HEK293 (cell line): ENCODE measurements at regions not wholly inside any gene's neighbourhood (a gene's known extent, or its start where the extent isn't known, plus 50 kb on each side); places are given as distances from the start of the nearest gene placed in this dataset.

Experiments
- CTCF ChIA-PET: fragments of 350-600 bp; formaldehyde crosslinking; extraction: SDS; loops from one replicate; lab custom pipeline; 2021; ENCODE audit warnings: antibody characterized with exemption; lab: Yijun Ruan, JAX
- POLR2A ChIA-PET: fragments of 300-600 bp; formaldehyde crosslinking; extraction: SDS; loops from one replicate; lab custom pipeline; 2020; ENCODE audit warnings: antibody characterized with exemption, inconsistent platforms; lab: Yijun Ruan, JAX
- H3K27ac ChIP-seq: fragments of 200-500 bp; sonication (Bioruptor generic); 2 replicates; pipeline ENCODE4 v1.5.1; 2014; ENCODE audit warnings: low read depth, low read length, control low read depth, inconsistent platforms; ENCODE audit errors: extremely low read depth
- H3K36me3 ChIP-seq, 2 experiments: fragments of 200-500 bp in 1 of 2; sonication (Bioruptor generic) in 1 of 2; 1 replicate in 1 of 2; 2 replicates in 1 of 2; pipeline ENCODE4 v1.5.1; 2014 to 2017; ENCODE audit warnings: inconsistent platforms in 2 of 2, low read length in 2 of 2; ENCODE audit not compliant: control insufficient read depth in 2 of 2, insufficient read depth in 1 of 2
- H3K4me1 ChIP-seq: fragments of 200-500 bp; sonication (Bioruptor generic); 2 replicates; pipeline ENCODE4 v1.5.1; 2014; ENCODE audit warnings: mild to moderate bottlenecking, low read length, inconsistent platforms; ENCODE audit not compliant: control insufficient read depth, insufficient read depth
- H3K4me3 ChIP-seq: 2 replicates; pipeline ENCODE4 v1.5.1; 2011; ENCODE audit warnings: low read depth, mild to moderate bottlenecking, control low read depth, low read length, moderate library complexity
- H3K9me3 ChIP-seq: fragments of 200-500 bp; sonication (Bioruptor generic); 2 replicates; pipeline ENCODE4 v1.5.1; 2014; ENCODE audit warnings: low read depth, low read length, inconsistent platforms; ENCODE audit not compliant: control insufficient read depth, insufficient read depth
- KLF9 ChIP-seq: fragments of 450-650 bp; formaldehyde crosslinking; IDR thresholded peaks from 2 replicates; pipeline ENCODE4 v1.5.1; 2016; ENCODE audit warnings: missing biosample characterization, missing genetic modification characterization, low read depth
- RBAK ChIP-seq: fragments of 450-650 bp; formaldehyde crosslinking; IDR thresholded peaks from 2 replicates; pipeline ENCODE4 v1.5.1; 2016; ENCODE audit warnings: missing biosample characterization, missing genetic modification characterization
- SALL2 ChIP-seq: fragments of 450-650 bp; formaldehyde crosslinking; IDR thresholded peaks from 2 replicates; pipeline ENCODE4 v1.5.0; 2017; ENCODE audit warnings: missing biosample characterization, mild to moderate bottlenecking, missing genetic modification characterization, borderline replicate concordance
- SCRT2 ChIP-seq: fragments of 450-650 bp; formaldehyde crosslinking; IDR thresholded peaks from 2 replicates; pipeline ENCODE4 v1.5.1; 2016; ENCODE audit warnings: missing biosample characterization, missing genetic modification characterization
- ZBTB8A ChIP-seq: fragments of 450-650 bp; formaldehyde crosslinking; IDR thresholded peaks from 2 replicates; pipeline ENCODE4 v1.5.1; 2016; ENCODE audit warnings: missing biosample characterization, missing genetic modification characterization
- ZFP69B ChIP-seq: fragments of 450-650 bp; formaldehyde crosslinking; IDR thresholded peaks from 2 replicates; pipeline ENCODE4 v1.5.1; 2016; ENCODE audit warnings: missing biosample characterization, missing genetic modification characterization
- ZNF112 ChIP-seq: fragments of 450-650 bp; formaldehyde crosslinking; IDR thresholded peaks from 2 replicates; pipeline ENCODE4 v1.5.0; 2017; ENCODE audit warnings: missing biosample characterization, missing genetic modification characterization
- ZNF155 ChIP-seq: fragments of 450-650 bp; formaldehyde crosslinking; IDR thresholded peaks from 2 replicates; pipeline ENCODE4 v1.5.1; 2016; ENCODE audit warnings: missing biosample characterization, missing genetic modification characterization
- ZNF16 ChIP-seq: fragments of 450-650 bp; formaldehyde crosslinking; IDR thresholded peaks from 2 replicates; pipeline ENCODE4 v1.5.1; 2016; ENCODE audit warnings: low read depth, missing biosample characterization, missing genetic modification characterization
- ZNF19 ChIP-seq: fragments of 450-650 bp; formaldehyde crosslinking; IDR thresholded peaks from 2 replicates; pipeline ENCODE4; 2016; ENCODE audit warnings: missing biosample characterization, missing genetic modification characterization, low read depth
- ZNF202 ChIP-seq: fragments of 450-650 bp; formaldehyde crosslinking; IDR thresholded peaks from 2 replicates; pipeline ENCODE4 v1.5.1; 2016; ENCODE audit warnings: missing biosample characterization, missing genetic modification characterization, borderline replicate concordance
- ZNF211 ChIP-seq: fragments of 450-650 bp; formaldehyde crosslinking; IDR thresholded peaks from 2 replicates; pipeline ENCODE4 v1.5.1; 2016; ENCODE audit warnings: low read depth, missing biosample characterization, missing genetic modification characterization
- ZNF223 ChIP-seq: fragments of 450-650 bp; formaldehyde crosslinking; IDR thresholded peaks from 2 replicates; pipeline ENCODE4 v1.5.1; 2016; ENCODE audit warnings: missing biosample characterization, missing genetic modification characterization
- ZNF248 ChIP-seq: fragments of 450-650 bp; formaldehyde crosslinking; IDR thresholded peaks from 2 replicates; pipeline ENCODE4 v1.5.1; 2017; ENCODE audit warnings: missing biosample characterization, missing genetic modification characterization
- ZNF324 ChIP-seq: fragments of 450-650 bp; formaldehyde crosslinking; IDR thresholded peaks from 2 replicates; pipeline ENCODE4 v1.5.1; 2016; ENCODE audit warnings: missing biosample characterization, missing genetic modification characterization
- ZNF335 ChIP-seq: fragments of 450-650 bp; formaldehyde crosslinking; conservative IDR thresholded peaks from 2 replicates; pipeline ENCODE4 v1.5.1; 2016; ENCODE audit warnings: missing biosample characterization, missing genetic modification characterization
- ZNF391 ChIP-seq: fragments of 450-650 bp; formaldehyde crosslinking; IDR thresholded peaks from 2 replicates; pipeline ENCODE4 v1.5.1; 2016; ENCODE audit warnings: low read depth, missing biosample characterization, missing genetic modification characterization, borderline replicate concordance
- ZNF404 ChIP-seq: fragments of 450-650 bp; formaldehyde crosslinking; IDR thresholded peaks from 2 replicates; pipeline ENCODE4 v1.5.1; 2017; ENCODE audit warnings: missing biosample characterization, missing genetic modification characterization
- ZNF426 ChIP-seq: fragments of 450-650 bp; formaldehyde crosslinking; IDR thresholded peaks from 2 replicates; pipeline ENCODE4 v1.5.1; 2017; ENCODE audit warnings: missing biosample characterization, missing genetic modification characterization, mild to moderate bottlenecking, inconsistent platforms, moderate library complexity
- ZNF521 ChIP-seq: fragments of 450-650 bp; formaldehyde crosslinking; IDR thresholded peaks from 2 replicates; pipeline ENCODE4 v1.5.1; 2017; ENCODE audit warnings: missing biosample characterization, mild to moderate bottlenecking, missing genetic modification characterization
- ZNF558 ChIP-seq: fragments of 450-650 bp; formaldehyde crosslinking; IDR thresholded peaks from 2 replicates; pipeline ENCODE4 v1.5.1; 2016; ENCODE audit warnings: missing biosample characterization, missing genetic modification characterization
- ZNF600 ChIP-seq: fragments of 450-650 bp; formaldehyde crosslinking; IDR thresholded peaks from 2 replicates; pipeline ENCODE4 v1.5.1; 2016; ENCODE audit warnings: missing biosample characterization, missing genetic modification characterization
- ZNF660 ChIP-seq: fragments of 450-650 bp; IDR thresholded peaks from 2 replicates; pipeline ENCODE4 v1.5.1; 2018; ENCODE audit warnings: missing biosample characterization, mild to moderate bottlenecking, missing genetic modification characterization
- ZSCAN16 ChIP-seq: fragments of 450-650 bp; formaldehyde crosslinking; IDR thresholded peaks from 2 replicates; pipeline ENCODE4 v1.5.1; 2016; ENCODE audit warnings: missing biosample characterization, missing genetic modification characterization
- TF ChIP-seq, protein P1 (sequence below): fragments of 450-650 bp; formaldehyde crosslinking; IDR thresholded peaks from 2 replicates; pipeline ENCODE4 v1.5.1; 2016; ENCODE audit warnings: missing biosample characterization, missing genetic modification characterization
- TF ChIP-seq, protein P2 (sequence below): fragments of 450-650 bp; formaldehyde crosslinking; IDR thresholded peaks from 2 replicates; pipeline ENCODE4 v1.5.1; 2016; ENCODE audit warnings: missing biosample characterization, missing genetic modification characterization
- TF ChIP-seq, protein P3 (sequence below): fragments of 450-650 bp; formaldehyde crosslinking; IDR thresholded peaks from 2 replicates; pipeline ENCODE4 v1.5.1; 2016; ENCODE audit warnings: missing biosample characterization, missing genetic modification characterization
- TF ChIP-seq, protein P4 (sequence below): fragments of 450-650 bp; formaldehyde crosslinking; IDR thresholded peaks from 2 replicates; pipeline ENCODE4 v1.5.1; 2016; ENCODE audit warnings: missing biosample characterization, missing genetic modification characterization

DNA sequence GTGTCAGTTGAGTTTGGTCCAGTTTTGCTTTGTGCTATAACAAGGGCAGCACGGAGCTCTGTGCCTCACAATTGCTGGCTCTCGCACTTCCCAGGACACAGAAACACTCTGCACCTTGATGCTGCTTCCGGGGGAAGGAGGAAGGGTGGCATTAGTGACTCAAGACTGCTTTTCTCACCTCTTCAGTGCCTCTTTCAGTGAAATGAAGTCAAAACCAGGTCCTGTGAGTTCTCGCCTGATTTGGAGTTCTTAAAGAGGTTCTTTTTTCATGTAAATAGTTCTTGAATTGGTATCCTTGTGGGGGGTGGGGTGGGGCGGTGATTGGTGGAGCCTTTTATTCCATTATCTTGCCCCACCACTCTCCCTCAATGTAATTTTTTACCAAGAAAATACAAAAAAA is 91.5 kb upstream of the MYT1L start:
- no peak overlapping the region for H3K4me3 ChIP-seq
- ChIA-PET POLR2A (no interaction called here), CTCF (no interaction called here)
- TF ChIP-seq ZNF16 (tag by site-specific recombination), result no peak
- TF ChIP-seq ZNF426, result no peak
- no peak for TF ChIP-seq SCRT2 (tag by site-specific recombination)
- no peak for TF ChIP-seq ZNF404 (tag by site-specific recombination)
- TF ChIP-seq, protein P1, sequence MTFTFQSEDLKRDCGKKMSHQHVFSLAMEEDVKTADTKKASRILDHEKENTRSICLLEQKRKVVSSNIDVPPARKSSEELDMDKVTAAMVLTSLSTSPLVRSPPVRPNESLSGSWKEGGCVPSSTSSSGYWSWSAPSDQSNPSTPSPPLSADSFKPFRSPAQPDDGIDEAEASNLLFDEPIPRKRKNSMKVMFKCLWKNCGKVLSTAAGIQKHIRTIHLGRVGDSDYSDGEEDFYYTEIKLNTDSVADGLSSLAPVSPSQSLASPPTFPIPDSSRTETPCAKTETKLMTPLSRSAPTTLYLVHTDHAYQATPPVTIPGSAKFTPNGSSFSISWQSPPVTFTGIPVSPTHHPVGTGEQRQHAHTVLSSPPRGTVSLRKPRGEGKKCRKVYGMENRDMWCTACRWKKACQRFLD (tag by site-specific recombination), result no peak
- no peak for TF ChIP-seq ZSCAN16
- no peak for TF ChIP-seq ZNF324 (tag by site-specific recombination)
- no peak overlapping the region for H3K27ac ChIP-seq
- no peaks in the 10 kb centered on the region for H3K4me1 ChIP-seq
- no peaks in the 10 kb centered on the region for H3K36me3 ChIP-seq
- no peaks in the 10 kb centered on the region for H3K9me3 ChIP-seq

DNA sequence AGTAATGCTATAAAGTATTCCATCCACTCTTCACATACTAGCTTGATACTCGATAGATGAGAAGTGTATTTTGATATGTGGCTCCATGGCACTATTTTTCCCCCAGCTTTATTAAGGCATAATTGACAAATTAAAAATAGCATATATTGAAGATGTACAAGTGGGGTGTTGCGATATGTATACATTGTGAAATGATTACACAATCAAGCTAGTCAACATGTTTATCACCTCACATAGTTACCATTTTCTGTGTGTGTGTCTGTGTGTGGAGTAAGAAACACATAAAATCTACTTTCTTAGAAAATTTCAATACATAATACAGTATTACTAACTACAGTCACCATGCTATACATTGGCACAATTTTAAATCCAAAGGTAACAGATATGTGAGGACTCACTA is 82.5 kb upstream of the MYT1L start:
- Histone ChIP-seq H3K36me3 (no peaks in the 10 kb centered on the region), H3K4me3 (no peak overlapping the region), H3K27ac (no peak overlapping the region), H3K9me3 (no peaks in the 10 kb centered on the region), H3K4me1 (no peaks in the 10 kb centered on the region)
- no peak for TF ChIP-seq ZNF202 (tag by site-specific recombination)
- no peak for TF ChIP-seq ZNF521 (tag by site-specific recombination)
- TF ChIP-seq ZNF558 (tag by site-specific recombination), result no peak
- TF ChIP-seq ZNF223, result no peak
- TF ChIP-seq ZNF211 (tag by site-specific recombination), result no peak
- no peak for TF ChIP-seq ZFP69B
- TF ChIP-seq, protein P2, sequence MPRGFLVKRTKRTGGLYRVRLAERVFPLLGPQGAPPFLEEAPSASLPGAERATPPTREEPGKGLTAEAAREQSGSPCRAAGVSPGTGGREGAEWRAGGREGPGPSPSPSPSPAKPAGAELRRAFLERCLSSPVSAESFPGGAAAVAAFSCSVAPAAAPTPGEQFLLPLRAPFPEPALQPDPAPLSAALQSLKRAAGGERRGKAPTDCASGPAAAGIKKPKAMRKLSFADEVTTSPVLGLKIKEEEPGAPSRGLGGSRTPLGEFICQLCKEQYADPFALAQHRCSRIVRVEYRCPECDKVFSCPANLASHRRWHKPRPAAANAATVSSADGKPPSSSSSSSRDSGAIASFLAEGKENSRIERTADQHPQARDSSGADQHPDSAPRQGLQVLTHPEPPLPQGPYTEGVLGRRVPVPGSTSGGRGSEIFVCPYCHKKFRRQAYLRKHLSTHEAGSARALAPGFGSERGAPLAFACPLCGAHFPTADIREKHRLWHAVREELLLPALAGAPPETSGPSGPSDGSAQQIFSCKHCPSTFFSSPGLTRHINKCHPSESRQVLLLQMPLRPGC, result no peak
- CTCF ChIA-PET, result no interaction called here
- POLR2A ChIA-PET, result no interaction called here

DNA sequence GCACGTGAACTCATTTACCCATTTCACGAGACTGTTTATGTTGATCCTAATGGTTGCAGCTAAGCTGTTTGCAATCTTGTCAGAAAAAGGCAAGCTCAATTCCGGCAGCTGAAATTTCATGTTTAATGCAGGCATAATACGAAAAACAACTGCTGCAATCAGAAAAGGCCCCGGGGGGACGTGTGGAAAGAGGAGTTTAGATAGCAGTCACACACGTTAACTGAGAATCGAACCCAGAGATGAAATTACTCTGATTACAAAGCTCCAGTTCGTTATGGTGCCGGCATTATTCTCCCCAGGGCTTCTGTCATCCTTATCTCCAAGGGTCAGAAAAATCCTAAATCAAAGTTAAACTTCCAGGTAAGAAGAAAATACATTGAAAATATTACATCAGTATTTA is 79.9 kb upstream of the MYT1L start:
- Histone ChIP-seq H3K4me3 (no peak overlapping the region), H3K9me3 (no peaks in the 10 kb centered on the region), H3K4me1 (no peaks in the 10 kb centered on the region), H3K27ac (no peak overlapping the region), H3K36me3 (no peaks in the 10 kb centered on the region)
- CTCF ChIA-PET, result no interaction called here
- POLR2A ChIA-PET, result no interaction called here
- TF ChIP-seq, protein P3, sequence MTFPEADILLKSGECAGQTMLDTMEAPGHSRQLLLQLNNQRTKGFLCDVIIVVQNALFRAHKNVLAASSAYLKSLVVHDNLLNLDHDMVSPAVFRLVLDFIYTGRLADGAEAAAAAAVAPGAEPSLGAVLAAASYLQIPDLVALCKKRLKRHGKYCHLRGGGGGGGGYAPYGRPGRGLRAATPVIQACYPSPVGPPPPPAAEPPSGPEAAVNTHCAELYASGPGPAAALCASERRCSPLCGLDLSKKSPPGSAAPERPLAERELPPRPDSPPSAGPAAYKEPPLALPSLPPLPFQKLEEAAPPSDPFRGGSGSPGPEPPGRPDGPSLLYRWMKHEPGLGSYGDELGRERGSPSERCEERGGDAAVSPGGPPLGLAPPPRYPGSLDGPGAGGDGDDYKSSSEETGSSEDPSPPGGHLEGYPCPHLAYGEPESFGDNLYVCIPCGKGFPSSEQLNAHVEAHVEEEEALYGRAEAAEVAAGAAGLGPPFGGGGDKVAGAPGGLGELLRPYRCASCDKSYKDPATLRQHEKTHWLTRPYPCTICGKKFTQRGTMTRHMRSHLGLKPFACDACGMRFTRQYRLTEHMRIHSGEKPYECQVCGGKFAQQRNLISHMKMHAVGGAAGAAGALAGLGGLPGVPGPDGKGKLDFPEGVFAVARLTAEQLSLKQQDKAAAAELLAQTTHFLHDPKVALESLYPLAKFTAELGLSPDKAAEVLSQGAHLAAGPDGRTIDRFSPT (tag by site-specific recombination), result no peak
- TF ChIP-seq ZNF600 (no peak), ZBTB8A (no peak), ZNF19 (tag by site-specific recombination) (no peak), ZNF335 (tag by site-specific recombination) (no peak), ZFP69B (no peak), ZNF324 (tag by site-specific recombination) (no peak), ZNF248 (tag by site-specific recombination) (no peak), ZNF112 (tag by site-specific recombination) (no peak), ZNF155 (tag by site-specific recombination) (no peak), ZNF660 (tag by site-specific recombination) (no peak), RBAK (tag by site-specific recombination) (no peak), ZNF391 (no peak), KLF9 (tag by site-specific recombination) (no peak), SALL2 (no peak)
- TF ChIP-seq, protein P4, sequence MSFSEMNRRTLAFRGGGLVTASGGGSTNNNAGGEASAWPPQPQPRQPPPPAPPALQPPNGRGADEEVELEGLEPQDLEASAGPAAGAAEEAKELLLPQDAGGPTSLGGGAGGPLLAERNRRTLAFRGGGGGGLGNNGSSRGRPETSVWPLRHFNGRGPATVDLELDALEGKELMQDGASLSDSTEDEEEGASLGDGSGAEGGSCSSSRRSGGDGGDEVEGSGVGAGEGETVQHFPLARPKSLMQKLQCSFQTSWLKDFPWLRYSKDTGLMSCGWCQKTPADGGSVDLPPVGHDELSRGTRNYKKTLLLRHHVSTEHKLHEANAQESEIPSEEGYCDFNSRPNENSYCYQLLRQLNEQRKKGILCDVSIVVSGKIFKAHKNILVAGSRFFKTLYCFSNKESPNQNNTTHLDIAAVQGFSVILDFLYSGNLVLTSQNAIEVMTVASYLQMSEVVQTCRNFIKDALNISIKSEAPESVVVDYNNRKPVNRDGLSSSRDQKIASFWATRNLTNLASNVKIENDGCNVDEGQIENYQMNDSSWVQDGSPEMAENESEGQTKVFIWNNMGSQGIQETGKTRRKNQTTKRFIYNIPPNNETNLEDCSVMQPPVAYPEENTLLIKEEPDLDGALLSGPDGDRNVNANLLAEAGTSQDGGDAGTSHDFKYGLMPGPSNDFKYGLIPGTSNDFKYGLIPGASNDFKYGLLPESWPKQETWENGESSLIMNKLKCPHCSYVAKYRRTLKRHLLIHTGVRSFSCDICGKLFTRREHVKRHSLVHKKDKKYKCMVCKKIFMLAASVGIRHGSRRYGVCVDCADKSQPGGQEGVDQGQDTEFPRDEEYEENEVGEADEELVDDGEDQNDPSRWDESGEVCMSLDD (tag by site-specific recombination), result no peak
